Stimulated activated naive CD8-positive, alpha-beta T cell treated with anti-CD3 and anti-CD28 coated beads, Interleukin-15, Interleukin-2, amounts not matched to agents 100 ng/mL and 50 ng/mL, for 24 hours (primary cell): ENCODE measurements at regions not wholly inside any gene's neighbourhood (a gene's known extent, or its start where the extent isn't known, plus 50 kb on each side); places are given as distances from the start of the nearest gene placed in this dataset.

Experiments
- H3K27ac Mint-ChIP-seq: one replicate; pipeline ENCODE4 v1.8.0; 2021; ENCODE audit warnings: mild to moderate bottlenecking, mixed read lengths
- H3K27me3 Mint-ChIP-seq: one replicate; pipeline ENCODE4 v1.8.0; 2021; ENCODE audit warnings: mixed read lengths
- H3K36me3 Mint-ChIP-seq: one replicate; pipeline ENCODE4 v1.8.0; 2021; ENCODE audit warnings: low read depth, mixed read lengths
- H3K4me1 Mint-ChIP-seq: one replicate; pipeline ENCODE4 v1.8.0; 2021; ENCODE audit warnings: low read depth, mixed read lengths
- H3K4me3 Mint-ChIP-seq: one replicate; pipeline ENCODE4 v1.8.0; 2021; ENCODE audit warnings: mild to moderate bottlenecking, mixed read lengths
- H3K9me3 Mint-ChIP-seq: one replicate; pipeline ENCODE4 v1.8.0; 2021; ENCODE audit warnings: mixed read lengths

DNA sequence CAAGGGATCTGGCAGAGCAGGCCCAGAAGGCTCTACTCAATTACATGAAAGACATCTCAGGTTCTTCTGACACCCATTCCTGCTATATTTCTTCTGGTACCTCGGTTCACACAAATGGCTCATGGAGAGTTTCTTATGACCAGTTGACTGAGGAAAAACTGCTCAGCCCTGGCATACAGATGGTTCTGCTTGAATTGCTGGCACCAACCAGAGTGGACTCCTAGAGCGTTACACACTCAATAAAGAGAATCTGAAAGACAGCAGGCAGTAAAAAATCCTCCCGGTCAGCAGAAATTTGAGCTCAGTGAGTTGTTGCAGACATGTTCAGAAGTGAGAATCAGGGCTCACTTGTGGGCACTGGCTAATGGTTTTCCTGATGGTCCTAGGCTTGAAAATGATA lies 434.4 kb downstream of the TCERG1L start:
- Mint-ChIP-seq H3K27me3 (no peaks in the 10 kb centered on the region), H3K27ac (no peak overlapping the region), H3K9me3 (peaks cover 4% of the 10 kb centered on the region), H3K4me1 (no peaks in the 10 kb centered on the region), H3K36me3 (no peaks in the 10 kb centered on the region), H3K4me3 (no peak overlapping the region)

DNA sequence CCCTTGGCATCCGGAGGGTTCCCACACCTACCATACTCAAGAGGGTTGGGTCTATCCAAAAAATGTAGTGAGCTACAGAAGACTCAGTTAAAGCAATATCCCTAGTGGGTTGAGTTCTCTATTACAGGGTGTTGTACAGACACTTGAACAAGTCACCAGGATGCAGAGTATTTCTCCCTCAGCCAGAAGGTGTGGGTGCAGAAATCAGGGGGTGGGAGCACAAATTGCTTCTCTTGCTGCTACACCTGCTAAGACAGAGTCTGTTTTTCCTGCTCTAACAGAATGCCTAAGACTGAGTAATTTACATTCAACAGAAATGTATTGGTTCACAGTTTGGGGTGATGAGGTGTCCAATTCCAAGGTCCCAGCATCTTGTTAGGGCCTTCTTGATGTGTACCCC lies 433.4 kb downstream of the TCERG1L start:
- no peaks in the 10 kb centered on the region for H3K36me3 Mint-ChIP-seq
- no peak overlapping the region for H3K27ac Mint-ChIP-seq
- H3K9me3 Mint-ChIP-seq, result peaks cover 4% of the 10 kb centered on the region
- H3K4me1 Mint-ChIP-seq, result no peaks in the 10 kb centered on the region
- no peaks in the 10 kb centered on the region for H3K27me3 Mint-ChIP-seq
- H3K4me3 Mint-ChIP-seq, result no peak overlapping the region

DNA sequence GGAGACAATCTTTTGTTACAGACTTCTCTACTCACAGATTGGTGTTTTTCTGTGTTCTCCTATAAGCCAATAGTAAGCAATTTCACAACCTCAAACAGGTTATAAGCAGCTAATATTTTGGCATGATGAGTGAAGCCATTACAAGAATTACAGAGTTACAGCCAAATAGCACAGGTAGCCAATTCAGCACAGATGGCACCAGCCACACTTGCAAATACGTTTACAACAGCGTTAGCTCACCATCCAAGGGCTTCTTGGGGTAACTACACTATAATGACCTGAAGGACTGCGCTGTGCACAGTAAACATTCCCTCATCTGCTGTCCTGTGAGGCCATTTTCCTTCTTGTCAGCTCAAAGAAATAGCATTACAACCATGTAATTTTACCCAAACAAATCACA lies 428.6 kb downstream of the TCERG1L start:
- Mint-ChIP-seq H3K9me3 (no peaks in the 10 kb centered on the region), H3K4me3 (no peak overlapping the region), H3K4me1 (no peaks in the 10 kb centered on the region), H3K36me3 (no peaks in the 10 kb centered on the region), H3K27me3 (peaks cover 6% of the 10 kb centered on the region), H3K27ac (no peak overlapping the region)

GRCh38 chr10:130884456-130884855 lies 427.1 kb downstream of the TCERG1L start:
- Mint-ChIP-seq H3K4me1 (no peaks in the 10 kb centered on the region), H3K36me3 (no peaks in the 10 kb centered on the region), H3K27ac (no peak overlapping the region), H3K9me3 (no peaks in the 10 kb centered on the region), H3K4me3 (no peak overlapping the region), H3K27me3 (peaks cover 6% of the 10 kb centered on the region)

DNA sequence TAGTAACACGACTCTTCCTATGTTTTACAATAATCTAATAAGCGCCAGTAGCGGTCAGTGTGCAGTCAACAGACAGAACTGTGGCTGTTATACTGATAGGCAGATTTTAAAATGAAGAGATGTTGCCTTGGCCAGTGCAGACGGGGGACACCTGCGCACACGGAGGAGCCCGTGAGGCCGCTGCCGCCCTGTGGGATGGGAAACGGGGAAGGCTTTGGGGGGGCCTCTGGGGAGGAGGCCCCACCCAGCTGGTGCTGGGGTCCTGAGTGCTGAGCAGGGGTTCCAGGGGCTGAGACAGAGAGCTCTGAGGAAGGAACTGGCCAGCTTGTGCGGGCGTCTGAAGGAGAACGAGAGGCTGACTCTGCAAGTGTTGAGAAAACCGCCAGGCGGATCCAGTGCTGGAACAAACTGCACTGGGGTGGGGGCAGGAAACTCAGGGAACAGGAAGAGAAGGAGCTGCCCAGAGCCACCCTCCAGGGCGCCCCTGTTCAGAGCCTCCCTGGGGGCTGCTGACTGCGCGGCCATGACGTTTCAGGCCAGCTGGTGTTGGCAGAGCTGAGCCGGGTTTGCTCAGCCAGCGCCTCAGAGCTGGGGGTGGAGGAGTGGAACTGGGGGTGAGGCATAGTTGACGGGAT lies 426.4 kb downstream of the TCERG1L start:
- Mint-ChIP-seq H3K27ac (no peak overlapping the region), H3K27me3 (peaks cover 6% of the 10 kb centered on the region), H3K4me3 (no peak overlapping the region), H3K4me1 (no peaks in the 10 kb centered on the region), H3K9me3 (no peaks in the 10 kb centered on the region), H3K36me3 (no peaks in the 10 kb centered on the region)

- Mint-ChIP-seq H3K27ac (no peak overlapping the region), H3K9me3 (no peaks in the 10 kb centered on the region), H3K36me3 (no peaks in the 10 kb centered on the region), H3K27me3 (peaks cover 6% of the 10 kb centered on the region), H3K4me3 (no peak overlapping the region), H3K4me1 (no peaks in the 10 kb centered on the region)
These were observed 424.4 kb downstream of the TCERG1L start for GRCh38 chr10:130887170-130887569.

DNA sequence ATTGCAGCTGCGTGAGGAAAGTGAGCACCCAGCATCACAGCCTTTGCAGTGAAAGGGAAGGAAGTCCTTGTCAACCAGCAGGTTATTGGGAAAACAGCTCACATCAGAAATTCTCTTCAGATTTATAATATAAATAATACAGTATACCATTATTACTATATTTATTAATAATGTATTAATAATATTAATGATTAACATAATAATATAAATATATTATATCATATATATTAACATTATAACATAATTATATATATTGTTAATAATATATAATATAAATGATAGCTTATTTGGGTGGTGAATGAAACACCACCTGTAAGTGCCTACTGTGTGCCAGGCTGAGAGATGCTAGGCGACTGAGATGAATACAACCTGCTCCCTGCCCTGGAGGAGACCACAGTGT lies 423.0 kb downstream of the TCERG1L start:
- no peaks in the 10 kb centered on the region for H3K4me1 Mint-ChIP-seq
- no peaks in the 10 kb centered on the region for H3K36me3 Mint-ChIP-seq
- H3K27ac Mint-ChIP-seq, result no peak overlapping the region
- H3K9me3 Mint-ChIP-seq, result no peaks in the 10 kb centered on the region
- peaks cover 6% of the 10 kb centered on the region for H3K27me3 Mint-ChIP-seq
- no peak overlapping the region for H3K4me3 Mint-ChIP-seq

- peaks cover 6% of the 10 kb centered on the region for H3K27me3 Mint-ChIP-seq
- no peaks in the 10 kb centered on the region for H3K36me3 Mint-ChIP-seq
- H3K27ac Mint-ChIP-seq, result no peak overlapping the region
- no peak overlapping the region for H3K4me3 Mint-ChIP-seq
- H3K4me1 Mint-ChIP-seq, result no peaks in the 10 kb centered on the region
- no peaks in the 10 kb centered on the region for H3K9me3 Mint-ChIP-seq
These were observed 422.3 kb downstream of the TCERG1L start for GRCh38 chr10:130889240-130889639.

GRCh38 chr10:130889780-130890179 lies 421.7 kb downstream of the TCERG1L start:
- no peaks in the 10 kb centered on the region for H3K9me3 Mint-ChIP-seq
- no peaks in the 10 kb centered on the region for H3K36me3 Mint-ChIP-seq
- no peak overlapping the region for H3K27ac Mint-ChIP-seq
- H3K4me1 Mint-ChIP-seq, result no peaks in the 10 kb centered on the region
- peaks cover 6% of the 10 kb centered on the region for H3K27me3 Mint-ChIP-seq
- no peak overlapping the region for H3K4me3 Mint-ChIP-seq

DNA sequence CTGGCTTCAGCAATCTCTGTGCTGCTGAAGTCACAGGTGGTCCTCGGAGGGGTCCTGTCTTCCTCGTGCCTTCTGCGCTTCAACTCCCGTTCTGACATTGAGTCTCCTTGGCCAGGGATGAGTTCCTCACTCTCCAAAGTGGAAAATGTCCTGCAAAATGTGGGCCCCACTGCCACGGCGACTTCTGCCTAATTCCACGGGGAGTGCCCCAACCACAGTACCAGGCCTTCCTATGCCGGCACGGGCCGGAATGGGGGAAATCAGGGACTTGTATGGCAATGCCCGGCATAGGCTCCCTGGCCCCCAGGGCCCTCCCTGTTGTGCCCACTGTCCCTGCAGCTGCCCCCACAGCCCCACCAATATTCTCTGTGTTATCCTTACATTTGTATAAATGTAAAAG lies 420.5 kb downstream of the TCERG1L start:
- Mint-ChIP-seq H3K36me3 (no peaks in the 10 kb centered on the region), H3K27me3 (peaks cover 4% of the 10 kb centered on the region), H3K4me3 (no peak overlapping the region), H3K27ac (no peak overlapping the region), H3K9me3 (no peaks in the 10 kb centered on the region), H3K4me1 (no peaks in the 10 kb centered on the region)

DNA sequence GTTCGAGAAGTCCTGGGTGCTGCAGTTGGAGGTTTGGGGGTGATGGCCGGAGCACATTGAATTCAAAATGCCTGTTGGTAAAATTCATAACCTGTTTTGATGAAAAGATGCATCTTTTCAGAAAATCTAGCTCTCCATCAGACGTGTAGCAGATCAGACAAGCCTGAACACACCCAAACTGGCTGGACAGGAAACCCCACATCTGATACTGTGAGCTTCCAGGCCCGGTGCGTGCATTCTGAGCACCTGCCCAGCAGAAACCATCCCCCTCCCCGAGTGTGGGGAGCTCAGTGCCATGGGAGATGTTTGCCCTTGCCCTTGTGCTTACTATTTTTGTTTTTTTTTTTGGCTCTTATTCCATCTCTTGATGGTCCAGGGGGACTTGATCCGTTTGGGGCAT lies 417.1 kb downstream of the TCERG1L start:
- Mint-ChIP-seq H3K36me3 (no peaks in the 10 kb centered on the region), H3K4me3 (no peak overlapping the region), H3K27me3 (no peaks in the 10 kb centered on the region), H3K4me1 (no peaks in the 10 kb centered on the region), H3K27ac (no peak overlapping the region), H3K9me3 (no peaks in the 10 kb centered on the region)

GRCh38 chr10:130895161-130895560 lies 416.4 kb downstream of the TCERG1L start:
- Mint-ChIP-seq H3K36me3 (no peaks in the 10 kb centered on the region), H3K27ac (no peak overlapping the region), H3K4me1 (no peaks in the 10 kb centered on the region), H3K9me3 (no peaks in the 10 kb centered on the region), H3K27me3 (no peaks in the 10 kb centered on the region), H3K4me3 (no peak overlapping the region)

- H3K27ac Mint-ChIP-seq, result no peak overlapping the region
- H3K27me3 Mint-ChIP-seq, result no peaks in the 10 kb centered on the region
- H3K9me3 Mint-ChIP-seq, result no peaks in the 10 kb centered on the region
- H3K4me1 Mint-ChIP-seq, result no peaks in the 10 kb centered on the region
- H3K36me3 Mint-ChIP-seq, result no peaks in the 10 kb centered on the region
- no peak overlapping the region for H3K4me3 Mint-ChIP-seq
These were observed 413.7 kb downstream of the TCERG1L start for GRCh38 chr10:130897815-130898214.

DNA sequence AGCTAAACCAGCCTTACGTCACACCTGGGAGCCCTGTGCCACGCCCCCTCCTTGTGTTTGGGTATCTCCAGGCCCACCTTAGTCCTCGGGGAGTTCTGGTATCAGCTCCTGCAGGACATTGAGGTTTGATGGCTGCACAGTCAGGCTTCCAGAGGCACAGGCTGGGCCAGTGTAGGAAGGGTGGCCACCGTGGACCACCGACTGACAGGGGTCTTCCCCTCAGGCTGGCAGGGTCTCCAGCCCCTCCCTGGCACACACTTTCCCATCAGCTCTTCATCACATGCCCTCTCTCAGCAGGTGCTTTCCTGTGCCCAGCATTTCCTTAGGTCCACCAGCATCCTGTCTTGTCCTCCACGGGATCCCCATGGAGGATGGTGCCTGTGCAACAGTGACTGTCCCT lies 413.1 kb downstream of the TCERG1L start:
- Mint-ChIP-seq H3K27me3 (no peaks in the 10 kb centered on the region), H3K4me3 (no peak overlapping the region), H3K36me3 (no peaks in the 10 kb centered on the region), H3K27ac (no peak overlapping the region), H3K4me1 (no peaks in the 10 kb centered on the region), H3K9me3 (no peaks in the 10 kb centered on the region)

DNA sequence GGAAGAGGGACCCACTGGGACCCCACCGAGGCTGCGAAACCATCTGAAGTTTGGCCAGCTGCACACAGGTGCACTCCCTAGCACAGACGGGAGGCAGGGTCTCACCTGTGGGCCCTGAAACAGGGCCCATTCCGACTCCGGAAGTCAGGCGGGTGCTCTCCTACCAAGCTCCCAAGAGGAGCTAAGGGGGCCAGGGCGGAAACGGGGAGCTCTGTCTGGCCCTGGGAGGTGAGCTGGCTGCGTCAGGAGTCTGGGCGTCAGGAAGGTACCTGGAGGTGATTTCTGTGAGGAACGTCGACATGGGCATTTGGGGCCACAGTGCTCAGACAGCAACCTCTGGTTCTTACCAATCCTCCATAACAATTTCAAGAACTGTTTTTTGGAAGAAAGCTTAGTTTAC lies 411.7 kb downstream of the TCERG1L start:
- H3K9me3 Mint-ChIP-seq, result no peaks in the 10 kb centered on the region
- no peak overlapping the region for H3K4me3 Mint-ChIP-seq
- no peaks in the 10 kb centered on the region for H3K27me3 Mint-ChIP-seq
- no peaks in the 10 kb centered on the region for H3K36me3 Mint-ChIP-seq
- no peaks in the 10 kb centered on the region for H3K4me1 Mint-ChIP-seq
- no peak overlapping the region for H3K27ac Mint-ChIP-seq

GRCh38 chr10:130900441-130901160 lies 410.9 kb downstream of the TCERG1L start:
- no peaks in the 10 kb centered on the region for H3K36me3 Mint-ChIP-seq
- no peak overlapping the region for H3K27ac Mint-ChIP-seq
- no peaks in the 10 kb centered on the region for H3K4me1 Mint-ChIP-seq
- no peaks in the 10 kb centered on the region for H3K9me3 Mint-ChIP-seq
- no peaks in the 10 kb centered on the region for H3K27me3 Mint-ChIP-seq
- H3K4me3 Mint-ChIP-seq, result no peak overlapping the region
